ENCODE measurements at regions not wholly inside any gene's neighbourhood (a gene's known extent, or its start where the extent isn't known, plus 50 kb on each side); places are given as distances from the start of the nearest gene placed in this dataset.

DNA sequence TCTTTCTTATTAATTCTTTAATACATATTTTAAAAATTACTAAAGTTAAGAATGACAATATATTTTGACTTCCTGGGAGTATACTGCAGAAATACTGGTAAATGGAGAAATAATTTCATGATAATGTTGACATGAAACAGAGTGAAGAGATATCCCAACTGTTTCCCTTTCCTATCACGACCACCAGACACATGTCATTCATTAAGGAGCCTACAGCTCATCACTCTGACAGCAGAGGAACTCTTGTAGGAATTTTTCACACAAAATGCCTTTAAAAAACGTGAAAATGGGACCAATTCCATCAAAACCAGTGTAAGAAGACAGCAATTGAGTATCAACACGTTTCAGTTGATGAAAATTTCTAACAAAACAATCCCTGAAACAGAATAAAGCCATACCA is 172.9 kb upstream of the CPHXL start:
- H3K9me3 ChIP-seq (ENCODE audit: insufficient read depth, low read length) = no peaks in the 10 kb centered on the region
- no peak overlapping the region for H3K4me2 ChIP-seq (ENCODE audit: low read length)
- no peak overlapping the region for H3K27ac ChIP-seq (ENCODE audit: low read length)
- no peaks in the 10 kb centered on the region for H3K27me3 ChIP-seq (ENCODE audit: low read depth, low read length)
- TF ChIP-seq, protein P1, sequence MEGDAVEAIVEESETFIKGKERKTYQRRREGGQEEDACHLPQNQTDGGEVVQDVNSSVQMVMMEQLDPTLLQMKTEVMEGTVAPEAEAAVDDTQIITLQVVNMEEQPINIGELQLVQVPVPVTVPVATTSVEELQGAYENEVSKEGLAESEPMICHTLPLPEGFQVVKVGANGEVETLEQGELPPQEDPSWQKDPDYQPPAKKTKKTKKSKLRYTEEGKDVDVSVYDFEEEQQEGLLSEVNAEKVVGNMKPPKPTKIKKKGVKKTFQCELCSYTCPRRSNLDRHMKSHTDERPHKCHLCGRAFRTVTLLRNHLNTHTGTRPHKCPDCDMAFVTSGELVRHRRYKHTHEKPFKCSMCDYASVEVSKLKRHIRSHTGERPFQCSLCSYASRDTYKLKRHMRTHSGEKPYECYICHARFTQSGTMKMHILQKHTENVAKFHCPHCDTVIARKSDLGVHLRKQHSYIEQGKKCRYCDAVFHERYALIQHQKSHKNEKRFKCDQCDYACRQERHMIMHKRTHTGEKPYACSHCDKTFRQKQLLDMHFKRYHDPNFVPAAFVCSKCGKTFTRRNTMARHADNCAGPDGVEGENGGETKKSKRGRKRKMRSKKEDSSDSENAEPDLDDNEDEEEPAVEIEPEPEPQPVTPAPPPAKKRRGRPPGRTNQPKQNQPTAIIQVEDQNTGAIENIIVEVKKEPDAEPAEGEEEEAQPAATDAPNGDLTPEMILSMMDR (IDR thresholded peaks at IDR 0.05; ENCODE audit: low read depth, low read length) = no peak
- no peak for TF ChIP-seq EZH2phosphoT487 (IDR thresholded peaks at IDR 0.05; ENCODE audit: low read depth)
- H2AFZ ChIP-seq (ENCODE audit: low read depth, low read length) = no peak overlapping the region
- H3K9ac ChIP-seq (ENCODE audit: low read length) = no peak overlapping the region
- H3K4me1 ChIP-seq (ENCODE audit: low read length) = no peaks in the 10 kb centered on the region
- H3K36me3 ChIP-seq (replicated peaks; ENCODE audit: low read depth, low read length) = no peaks in the 10 kb centered on the region
- H3K79me2 ChIP-seq (ENCODE audit: low read length) = no peaks in the 10 kb centered on the region
- H3K4me3 ChIP-seq (ENCODE audit: low read length) = no peak overlapping the region
- H4K20me1 ChIP-seq (ENCODE audit: insufficient read depth, low read length) = no peaks in the 10 kb centered on the region

DNA sequence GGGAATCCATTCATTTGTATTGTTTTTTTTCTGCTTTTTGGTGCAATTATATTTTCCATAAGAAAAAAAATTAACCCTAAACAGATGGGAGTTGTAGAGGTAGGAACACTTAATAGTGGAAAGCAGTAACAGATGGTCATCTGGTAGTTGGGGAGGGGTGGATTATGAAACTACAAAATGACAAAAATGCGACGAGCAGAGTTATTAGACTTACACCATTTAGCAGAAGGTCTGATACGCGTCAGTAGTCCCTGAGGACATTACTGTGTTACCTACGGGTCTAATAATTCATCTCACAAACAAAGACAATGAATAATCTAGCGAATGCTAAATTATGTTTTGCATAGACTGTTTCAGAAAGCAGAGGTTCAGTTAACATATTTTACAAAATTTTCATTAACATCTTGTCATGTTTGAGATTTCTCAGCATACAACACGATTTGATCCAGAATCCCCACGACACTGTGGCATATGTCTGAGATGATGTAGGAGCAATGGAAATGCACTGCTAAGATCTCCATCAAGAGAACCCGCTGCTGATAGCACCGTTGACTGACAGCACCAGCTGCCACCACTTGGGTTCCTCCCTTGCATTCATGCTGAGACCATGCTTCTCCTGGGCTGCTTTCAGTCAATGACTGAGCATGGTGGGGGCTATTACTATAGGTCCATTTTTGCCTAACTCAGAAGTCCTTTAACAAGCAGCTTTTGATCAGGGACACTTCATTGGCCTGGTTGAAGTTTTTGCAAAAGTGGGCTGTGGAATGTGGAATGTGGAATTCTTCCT is 182.2 kb upstream of the CPHXL start:
- Histone ChIP-seq H3K9me3 (ENCODE audit: insufficient read depth, low read length) (no peaks in the 10 kb centered on the region), H3K9ac (ENCODE audit: low read length) (no peak overlapping the region), H3K4me2 (ENCODE audit: low read length) (no peak overlapping the region), H3K27me3 (ENCODE audit: low read depth, low read length) (no peaks in the 10 kb centered on the region), H3K4me1 (ENCODE audit: low read length) (no peaks in the 10 kb centered on the region), H2AFZ (ENCODE audit: low read depth, low read length) (no peak overlapping the region), H3K4me3 (ENCODE audit: low read length) (no peak overlapping the region), H4K20me1 (ENCODE audit: insufficient read depth, low read length) (no peaks in the 10 kb centered on the region), H3K36me3 (replicated peaks; ENCODE audit: low read depth, low read length) (no peaks in the 10 kb centered on the region), H3K27ac (ENCODE audit: low read length) (no peak overlapping the region), H3K79me2 (ENCODE audit: low read length) (no peaks in the 10 kb centered on the region)
- TF ChIP-seq, protein P1 (IDR thresholded peaks at IDR 0.05; ENCODE audit: low read depth, low read length) = no peak
- TF ChIP-seq EZH2phosphoT487 (IDR thresholded peaks at IDR 0.05; ENCODE audit: low read depth) = no peak

GRCh38 chr16:75909746-75910145 is 183.5 kb upstream of the CPHXL start:
- Histone ChIP-seq H3K9me3 (ENCODE audit: insufficient read depth, low read length) (no peaks in the 10 kb centered on the region), H3K9ac (ENCODE audit: low read length) (no peak overlapping the region), H3K27me3 (ENCODE audit: low read depth, low read length) (peaks cover 3% of the 10 kb centered on the region; the same call in 1 of the 2 replicates), H3K4me3 (ENCODE audit: low read length) (no peak overlapping the region), H3K4me1 (ENCODE audit: low read length) (no peaks in the 10 kb centered on the region), H3K36me3 (replicated peaks; ENCODE audit: low read depth, low read length) (no peaks in the 10 kb centered on the region), H3K4me2 (ENCODE audit: low read length) (no peak overlapping the region), H2AFZ (ENCODE audit: low read depth, low read length) (no peak overlapping the region), H3K79me2 (ENCODE audit: low read length) (no peaks in the 10 kb centered on the region), H3K27ac (ENCODE audit: low read length) (no peak overlapping the region), H4K20me1 (ENCODE audit: insufficient read depth, low read length) (no peaks in the 10 kb centered on the region)
- TF ChIP-seq, protein P1 (IDR thresholded peaks at IDR 0.05; ENCODE audit: low read depth, low read length) = no peak
- no peak for TF ChIP-seq EZH2phosphoT487 (IDR thresholded peaks at IDR 0.05; ENCODE audit: low read depth)

- H3K4me1 ChIP-seq (ENCODE audit: low read length) = no peaks in the 10 kb centered on the region
- no peaks in the 10 kb centered on the region for H3K9me3 ChIP-seq (ENCODE audit: insufficient read depth, low read length)
- no peak overlapping the region for H3K4me3 ChIP-seq (ENCODE audit: low read length)
- no peak overlapping the region for H3K27ac ChIP-seq (ENCODE audit: low read length)
- no peak overlapping the region for H2AFZ ChIP-seq (ENCODE audit: low read depth, low read length)
- H3K4me2 ChIP-seq (ENCODE audit: low read length) = no peak overlapping the region
- H4K20me1 ChIP-seq (ENCODE audit: insufficient read depth, low read length) = no peaks in the 10 kb centered on the region
- TF ChIP-seq EZH2phosphoT487 (IDR thresholded peaks at IDR 0.05; ENCODE audit: low read depth) = no peak
- TF ChIP-seq, protein P1 (IDR thresholded peaks at IDR 0.05; ENCODE audit: low read depth, low read length) = no peak
- no peaks in the 10 kb centered on the region for H3K36me3 ChIP-seq (replicated peaks; ENCODE audit: low read depth, low read length)
- no peak overlapping the region for H3K9ac ChIP-seq (ENCODE audit: low read length)
- H3K27me3 ChIP-seq (ENCODE audit: low read depth, low read length) = peaks cover 4% of the 10 kb centered on the region; the same call in 1 of the 2 replicates
- H3K79me2 ChIP-seq (ENCODE audit: low read length) = no peaks in the 10 kb centered on the region
Measured at GRCh38 chr16:75911896-75912295, 185.6 kb upstream of the CPHXL start.

Data from OCI-LY3 (cell line).